ENCODE measurements at regions not wholly inside any gene's neighbourhood (a gene's known extent, or its start where the extent isn't known, plus 50 kb on each side); places are given as distances from the start of the nearest gene placed in this dataset.
"Not testable (repeated sequence)": the region's sequence is repeated elsewhere in the genome, so short reads cannot be mapped to it uniquely, and the experiment has no call there.

DNA sequence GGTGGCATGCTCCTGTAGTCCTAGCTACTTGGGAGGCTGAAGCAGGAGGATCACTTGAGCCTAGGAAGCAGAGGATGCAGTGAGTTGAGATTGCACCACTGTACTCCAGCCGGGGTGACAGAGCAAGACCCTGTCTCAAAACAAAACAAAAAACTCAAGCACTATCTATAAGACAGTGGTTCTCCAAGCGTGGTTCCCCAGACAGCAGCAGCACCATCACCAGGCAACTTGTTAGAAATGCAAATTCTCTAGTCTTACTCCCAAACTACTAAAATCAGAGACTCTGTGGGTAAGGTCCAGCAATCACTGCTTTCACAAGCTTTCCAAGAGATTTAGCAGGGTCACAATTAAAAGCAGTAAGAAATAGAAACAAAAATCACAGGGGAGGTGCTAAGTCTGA, 177.0 kb upstream of the KCTD7 start:
- FAIRE-seq: not testable (repeated sequence)

DNA sequence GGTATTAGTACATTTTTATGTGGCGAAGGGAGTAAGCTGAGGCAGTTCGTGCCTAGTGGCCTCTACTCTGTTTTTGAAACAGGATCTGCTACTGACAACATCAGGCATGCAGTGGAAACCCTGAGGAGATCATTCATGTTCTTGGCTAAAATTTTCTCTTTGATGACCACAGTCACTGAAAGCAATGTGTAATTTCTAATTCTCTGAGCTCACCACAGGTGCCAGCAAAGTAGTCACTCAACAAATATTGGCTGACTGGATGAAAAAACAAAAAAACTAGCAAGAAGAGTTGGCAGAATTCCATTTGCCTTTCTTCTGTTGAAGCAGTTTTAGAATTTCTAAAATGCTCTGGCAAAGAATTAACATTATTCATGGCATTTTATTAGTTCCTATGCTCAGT, 176.5 kb upstream of the KCTD7 start:
- Histone ChIP-seq H3K36me3 (ENCODE audit: control insufficient read depth in 3 of 3, insufficient read depth in 2 of 3, low read depth in 1 of 3, low read length in 3 of 3) (peaks cover 0 to 4% (median 0%) of the 10 kb centered on the region in 3 donors), H3K27ac (ENCODE audit: low read depth in 1 of 3, low read length in 2 of 3) (no peak overlapping the region)
- 92 to 100% (median 98%) methylated on average over 2 of the region's 2 CpGs for WGBS, 3 donors

More for the DNA sequence above, 177.0 kb upstream of the KCTD7 start:
- H3K27me3 ChIP-seq (ENCODE audit: control insufficient read depth in 3 of 3, insufficient read depth in 3 of 3, low read length in 3 of 3); DNase-seq; H3K4me1 ChIP-seq (ENCODE audit: control insufficient read depth in 3 of 3, insufficient read depth in 2 of 3, low read depth in 1 of 3, low read length in 2 of 3); H3K4me3 ChIP-seq (ENCODE audit: low read depth in 1 of 3, low read length in 3 of 3); H3K27ac ChIP-seq (ENCODE audit: low read depth in 1 of 3, low read length in 2 of 3); H3K9me3 ChIP-seq (ENCODE audit: control insufficient read depth in 2 of 2, insufficient read depth in 1 of 2, low read depth in 1 of 2, low read length in 1 of 2); H3K36me3 ChIP-seq (ENCODE audit: control insufficient read depth in 3 of 3, insufficient read depth in 2 of 3, low read depth in 1 of 3, low read length in 3 of 3): not testable (repeated sequence)
- 88 to 98% (median 90%) methylated on average over 2 of the region's 2 CpGs for WGBS, 3 donors

DNA sequence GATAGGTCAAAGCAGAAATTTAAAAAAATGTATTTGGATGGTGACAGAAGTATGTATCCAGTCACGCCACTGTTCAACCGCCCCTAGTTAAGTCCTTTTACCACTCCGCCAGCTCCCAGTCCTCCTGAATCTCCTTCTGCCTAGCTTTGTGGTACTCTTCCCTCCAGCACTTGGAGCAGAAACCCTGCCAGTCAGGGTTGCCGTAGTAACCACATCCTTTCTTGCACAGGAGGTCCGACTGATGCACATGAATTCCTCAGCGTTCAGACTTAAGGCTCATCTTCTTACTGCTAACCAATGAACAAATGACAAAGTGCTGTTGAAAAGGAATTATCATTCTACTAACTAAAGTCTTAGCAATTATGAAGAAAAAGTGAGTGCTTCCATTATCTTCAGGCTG, 175.3 kb upstream of the KCTD7 start:
- H3K9me3 ChIP-seq (ENCODE audit: control insufficient read depth in 2 of 2, insufficient read depth in 1 of 2, low read depth in 1 of 2, low read length in 1 of 2): no peaks in the 10 kb centered on the region
- DNase-seq: no peak
- no peak overlapping the region for H3K27ac ChIP-seq (ENCODE audit: low read depth in 1 of 3, low read length in 2 of 3)
- no peak overlapping the region for H3K4me3 ChIP-seq (ENCODE audit: low read depth in 1 of 3, low read length in 3 of 3)
- no peaks in the 10 kb centered on the region for H3K27me3 ChIP-seq (ENCODE audit: control insufficient read depth in 3 of 3, insufficient read depth in 3 of 3, low read length in 3 of 3)
- no peaks in the 10 kb centered on the region for H3K4me1 ChIP-seq (ENCODE audit: control insufficient read depth in 3 of 3, insufficient read depth in 2 of 3, low read depth in 1 of 3, low read length in 2 of 3)
- peaks cover 0 to 4% (median 0%) of the 10 kb centered on the region in 3 donors for H3K36me3 ChIP-seq (ENCODE audit: control insufficient read depth in 3 of 3, insufficient read depth in 2 of 3, low read depth in 1 of 3, low read length in 3 of 3)
- WGBS, 3 donors: 94 to 97% (median 96%) methylated on average over 6 of the region's 6 CpGs
- no peak for FAIRE-seq

More for the DNA sequence above, 176.5 kb upstream of the KCTD7 start:
- DNase-seq: no peak
- Histone ChIP-seq H3K4me1 (ENCODE audit: control insufficient read depth in 3 of 3, insufficient read depth in 2 of 3, low read depth in 1 of 3, low read length in 2 of 3) (no peaks in the 10 kb centered on the region), H3K4me3 (ENCODE audit: low read depth in 1 of 3, low read length in 3 of 3) (no peak overlapping the region), H3K27me3 (ENCODE audit: control insufficient read depth in 3 of 3, insufficient read depth in 3 of 3, low read length in 3 of 3) (no peaks in the 10 kb centered on the region), H3K9me3 (ENCODE audit: control insufficient read depth in 2 of 2, insufficient read depth in 1 of 2, low read depth in 1 of 2, low read length in 1 of 2) (no peaks in the 10 kb centered on the region)
- FAIRE-seq: no peak

DNA sequence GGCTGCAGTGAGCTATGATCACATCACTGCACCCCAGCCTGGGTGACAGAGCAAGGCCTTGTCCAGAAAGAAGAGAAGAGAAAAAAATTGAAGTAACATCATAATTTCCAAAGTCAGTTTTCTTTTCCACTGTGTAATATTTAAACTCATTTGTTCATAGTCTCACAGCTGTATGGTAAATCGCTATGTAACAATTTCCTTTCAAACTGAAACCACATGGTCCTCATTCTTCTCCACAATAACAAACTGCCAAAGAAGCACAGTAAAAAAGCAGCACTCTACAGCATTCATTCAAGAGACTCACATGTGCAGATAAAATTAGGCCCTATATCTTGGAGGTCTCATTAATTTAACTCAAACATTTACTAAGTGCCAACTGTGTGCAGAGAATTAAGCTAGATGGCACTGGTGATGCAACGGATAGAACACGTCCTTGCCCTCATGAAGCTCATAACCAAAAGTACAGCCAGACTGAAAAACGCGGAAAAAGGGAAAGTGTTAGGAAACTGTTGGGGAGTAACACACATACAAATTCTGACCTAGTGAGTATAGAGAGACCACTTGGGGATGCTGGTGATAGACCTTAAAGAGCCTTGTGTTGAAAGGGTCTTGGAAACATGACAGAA, 174.0 kb upstream of the KCTD7 start:
- DNase-seq (no peak), FAIRE-seq (no peak)
- no peak overlapping the region for H3K27ac ChIP-seq (ENCODE audit: low read depth in 1 of 3, low read length in 2 of 3)
- H3K4me1 ChIP-seq (ENCODE audit: control insufficient read depth in 3 of 3, insufficient read depth in 2 of 3, low read depth in 1 of 3, low read length in 2 of 3): no peaks in the 10 kb centered on the region
- peaks cover 0 to 4% (median 0%) of the 10 kb centered on the region in 3 donors for H3K36me3 ChIP-seq (ENCODE audit: control insufficient read depth in 3 of 3, insufficient read depth in 2 of 3, low read depth in 1 of 3, low read length in 3 of 3)
- no peaks in the 10 kb centered on the region for H3K27me3 ChIP-seq (ENCODE audit: control insufficient read depth in 3 of 3, insufficient read depth in 3 of 3, low read length in 3 of 3)
- no peaks in the 10 kb centered on the region for H3K9me3 ChIP-seq (ENCODE audit: control insufficient read depth in 2 of 2, insufficient read depth in 1 of 2, low read depth in 1 of 2, low read length in 1 of 2)
- no peak overlapping the region for H3K4me3 ChIP-seq (ENCODE audit: low read depth in 1 of 3, low read length in 3 of 3)
- 86 to 95% (median 89%) methylated on average over 5 of the region's 5 CpGs for WGBS, 3 donors

DNA sequence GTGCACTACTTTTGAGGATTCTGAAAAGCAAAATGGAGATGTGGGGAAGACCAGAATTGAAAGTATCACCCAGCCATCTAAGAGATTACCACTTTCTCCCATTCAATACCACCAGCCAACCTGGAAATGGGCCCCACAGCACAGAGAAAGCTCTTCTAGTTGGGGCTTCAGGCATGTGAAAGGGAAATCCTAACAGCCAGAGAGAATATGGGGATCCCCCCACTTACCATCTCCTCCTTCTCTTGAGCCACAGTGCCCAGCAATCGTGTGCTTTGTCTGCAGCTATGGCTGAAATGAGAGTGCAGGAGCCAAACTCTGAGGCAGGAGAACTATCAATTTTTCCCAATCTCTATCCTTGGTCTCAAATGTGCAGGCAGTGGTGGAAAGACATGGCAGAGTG, 173.2 kb upstream of the KCTD7 start:
- 83% methylated on average over 1 of the region's 1 CpG; no CpG with 5 or more reads in 2 of the 3 donors for WGBS, 3 donors
- H3K27ac ChIP-seq (ENCODE audit: low read depth in 1 of 3, low read length in 2 of 3); H3K4me1 ChIP-seq (ENCODE audit: control insufficient read depth in 3 of 3, insufficient read depth in 2 of 3, low read depth in 1 of 3, low read length in 2 of 3); H3K36me3 ChIP-seq (ENCODE audit: control insufficient read depth in 3 of 3, insufficient read depth in 2 of 3, low read depth in 1 of 3, low read length in 3 of 3); H3K4me3 ChIP-seq (ENCODE audit: low read depth in 1 of 3, low read length in 3 of 3); H3K9me3 ChIP-seq (ENCODE audit: control insufficient read depth in 2 of 2, insufficient read depth in 1 of 2, low read depth in 1 of 2, low read length in 1 of 2); DNase-seq; FAIRE-seq; H3K27me3 ChIP-seq (ENCODE audit: control insufficient read depth in 3 of 3, insufficient read depth in 3 of 3, low read length in 3 of 3): not testable (repeated sequence)

DNA sequence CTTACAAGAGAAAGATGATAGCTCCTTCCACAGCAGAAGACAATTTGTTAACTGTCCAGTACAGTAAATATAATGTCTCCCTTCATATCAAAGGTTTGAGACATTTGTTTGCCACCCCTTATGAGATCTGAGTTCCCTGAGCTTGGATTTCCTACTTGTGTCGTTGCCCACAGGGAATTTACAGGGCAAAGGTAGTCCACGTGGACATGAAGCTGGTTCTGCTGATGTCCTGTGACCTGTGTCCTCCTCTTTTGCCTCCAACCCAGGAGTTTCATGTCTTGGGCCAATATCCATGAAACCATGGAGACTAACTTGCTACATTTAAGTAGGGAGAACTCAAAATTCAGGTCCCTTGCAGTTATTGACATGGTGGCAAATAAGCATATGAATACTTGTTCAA, 172.2 kb upstream of the KCTD7 start:
- not testable (repeated sequence) for DNase-seq; H3K4me3 ChIP-seq (ENCODE audit: low read depth in 1 of 3, low read length in 3 of 3); H3K27me3 ChIP-seq (ENCODE audit: control insufficient read depth in 3 of 3, insufficient read depth in 3 of 3, low read length in 3 of 3); H3K36me3 ChIP-seq (ENCODE audit: control insufficient read depth in 3 of 3, insufficient read depth in 2 of 3, low read depth in 1 of 3, low read length in 3 of 3); H3K9me3 ChIP-seq (ENCODE audit: control insufficient read depth in 2 of 2, insufficient read depth in 1 of 2, low read depth in 1 of 2, low read length in 1 of 2); H3K27ac ChIP-seq (ENCODE audit: low read depth in 1 of 3, low read length in 2 of 3); H3K4me1 ChIP-seq (ENCODE audit: control insufficient read depth in 3 of 3, insufficient read depth in 2 of 3, low read depth in 1 of 3, low read length in 2 of 3); FAIRE-seq
- WGBS, 3 donors: 66 to 86% (median 82%) methylated on average over 2 of the region's 2 CpGs

DNA sequence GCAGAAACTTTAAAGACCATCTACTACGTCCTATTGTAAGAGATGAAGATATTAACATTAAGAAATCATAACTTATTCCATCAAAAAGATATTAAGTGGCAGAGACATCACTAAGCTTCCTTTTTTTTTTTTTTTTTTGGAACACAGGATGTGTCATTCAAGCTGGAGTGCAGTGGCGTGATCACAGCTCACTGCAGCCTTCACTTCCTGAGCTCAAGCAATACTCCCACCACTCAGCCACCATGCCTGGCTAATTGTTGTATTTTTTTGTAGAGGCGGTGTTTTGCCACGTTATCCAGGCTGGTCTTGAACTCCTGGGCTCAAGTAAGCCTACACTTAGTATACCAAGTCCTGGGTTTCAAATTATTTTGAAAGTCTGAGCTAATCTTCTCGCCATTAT, 169.7 kb upstream of the KCTD7 start:
- FAIRE-seq; H3K27ac ChIP-seq (ENCODE audit: low read depth in 1 of 3, low read length in 2 of 3); H3K36me3 ChIP-seq (ENCODE audit: control insufficient read depth in 3 of 3, insufficient read depth in 2 of 3, low read depth in 1 of 3, low read length in 3 of 3); H3K9me3 ChIP-seq (ENCODE audit: control insufficient read depth in 2 of 2, insufficient read depth in 1 of 2, low read depth in 1 of 2, low read length in 1 of 2); H3K27me3 ChIP-seq (ENCODE audit: control insufficient read depth in 3 of 3, insufficient read depth in 3 of 3, low read length in 3 of 3); DNase-seq; H3K4me3 ChIP-seq (ENCODE audit: low read depth in 1 of 3, low read length in 3 of 3); H3K4me1 ChIP-seq (ENCODE audit: control insufficient read depth in 3 of 3, insufficient read depth in 2 of 3, low read depth in 1 of 3, low read length in 2 of 3): not testable (repeated sequence)
- 68 to 100% (median 77%) methylated on average over 5 of the region's 5 CpGs for WGBS, 3 donors

DNA sequence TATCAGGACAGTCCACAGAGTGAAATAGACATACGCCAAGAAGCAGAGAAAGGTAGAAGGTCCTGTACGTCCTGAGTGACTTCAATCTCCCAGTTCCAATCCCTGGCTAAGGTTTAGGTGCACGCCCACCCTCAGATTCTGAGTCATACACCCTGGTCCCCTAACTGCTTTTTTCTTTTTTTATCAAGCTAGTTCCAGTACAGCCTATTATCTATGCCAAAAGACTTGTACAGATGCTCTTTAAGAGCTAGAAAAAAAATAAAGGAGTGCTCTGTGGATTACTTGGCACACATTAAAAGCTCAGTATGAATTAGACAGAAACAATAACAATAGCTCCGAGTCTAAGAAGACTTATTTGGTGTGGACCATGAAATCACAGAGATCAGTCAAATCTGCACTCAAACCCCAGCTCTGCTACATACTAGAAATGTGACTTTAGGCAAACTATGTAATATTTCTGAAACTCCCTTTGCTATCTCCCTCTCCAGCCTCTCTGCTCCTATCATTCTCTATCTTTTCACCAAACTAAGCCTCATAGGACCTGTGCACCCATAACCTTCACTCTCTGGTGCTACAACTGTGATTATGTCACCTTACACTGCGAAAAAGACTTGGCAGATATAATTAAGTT, 168.8 kb upstream of the KCTD7 start:
- not testable (repeated sequence) for H3K4me3 ChIP-seq (ENCODE audit: low read depth in 1 of 3, low read length in 3 of 3); H3K9me3 ChIP-seq (ENCODE audit: control insufficient read depth in 2 of 2, insufficient read depth in 1 of 2, low read depth in 1 of 2, low read length in 1 of 2); H3K27ac ChIP-seq (ENCODE audit: low read depth in 1 of 3, low read length in 2 of 3); DNase-seq; H3K36me3 ChIP-seq (ENCODE audit: control insufficient read depth in 3 of 3, insufficient read depth in 2 of 3, low read depth in 1 of 3, low read length in 3 of 3); FAIRE-seq; H3K4me1 ChIP-seq (ENCODE audit: control insufficient read depth in 3 of 3, insufficient read depth in 2 of 3, low read depth in 1 of 3, low read length in 2 of 3); H3K27me3 ChIP-seq (ENCODE audit: control insufficient read depth in 3 of 3, insufficient read depth in 3 of 3, low read length in 3 of 3)
- WGBS, 3 donors: 82 to 85% (median 82%) methylated on average over 5 of the region's 5 CpGs

DNA sequence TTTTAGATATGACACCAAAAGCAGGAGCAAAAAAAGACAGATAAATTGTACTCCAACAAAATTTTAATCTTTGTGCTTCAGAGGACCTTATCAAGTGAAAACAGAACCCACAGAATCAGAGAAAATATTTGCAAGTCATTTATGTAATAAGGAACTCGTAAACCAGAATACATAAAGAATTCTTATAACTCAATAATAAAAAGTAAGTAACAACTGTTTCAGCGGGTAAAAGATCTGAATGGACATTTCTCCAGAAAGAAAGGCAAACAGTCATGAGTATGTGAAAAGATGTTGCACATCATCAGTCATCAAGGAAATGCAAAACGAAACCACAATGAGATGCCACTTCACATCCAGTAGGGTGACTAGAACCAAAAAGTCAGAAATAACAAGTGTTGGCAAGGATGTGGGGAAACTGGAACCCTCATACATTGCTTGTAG, 167.7 kb upstream of the KCTD7 start:
- Histone ChIP-seq H3K36me3 (ENCODE audit: control insufficient read depth in 3 of 3, insufficient read depth in 2 of 3, low read depth in 1 of 3, low read length in 3 of 3) (no peaks in the 10 kb centered on the region), H3K4me3 (ENCODE audit: low read depth in 1 of 3, low read length in 3 of 3) (no peak overlapping the region), H3K9me3 (ENCODE audit: control insufficient read depth in 2 of 2, insufficient read depth in 1 of 2, low read depth in 1 of 2, low read length in 1 of 2) (no peaks in the 10 kb centered on the region), H3K27ac (ENCODE audit: low read depth in 1 of 3, low read length in 2 of 3) (no peak overlapping the region), H3K27me3 (ENCODE audit: control insufficient read depth in 3 of 3, insufficient read depth in 3 of 3, low read length in 3 of 3) (no peaks in the 10 kb centered on the region), H3K4me1 (ENCODE audit: control insufficient read depth in 3 of 3, insufficient read depth in 2 of 3, low read depth in 1 of 3, low read length in 2 of 3) (no peaks in the 10 kb centered on the region)
- FAIRE-seq (no peak), DNase-seq (no peak)
- WGBS, 3 donors: 88 to 96% (median 89%) methylated on average over 3 of the region's 3 CpGs

Data from small intestine (tissue), 7 donors.